ENCODE measurements at regions not wholly inside any gene's neighbourhood (a gene's known extent, or its start where the extent isn't known, plus 50 kb on each side); places are given as distances from the start of the nearest gene placed in this dataset.

DNA sequence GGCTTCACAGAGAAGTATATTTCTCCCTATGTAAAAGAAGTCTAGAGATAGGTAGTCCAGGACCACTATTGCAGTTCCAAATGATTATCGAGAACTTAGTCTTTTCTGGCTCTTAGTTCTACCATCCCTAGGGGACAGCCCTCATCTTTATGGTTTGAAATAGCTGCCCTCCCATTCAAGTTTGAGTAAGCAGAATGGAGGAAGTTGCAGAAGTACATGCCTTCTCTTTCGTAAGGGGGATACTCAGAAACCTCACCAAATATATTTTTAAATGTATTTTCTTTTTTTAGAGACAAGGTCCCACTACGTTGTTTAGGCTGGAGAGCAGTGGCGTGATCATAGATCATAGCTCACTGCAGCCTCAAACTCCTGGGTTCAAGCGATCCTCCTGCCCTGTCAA, 236.8 kb upstream of the RREB1 start:
- in situ Hi-C loops (cut with MboI): no loop called here
- H3K9ac ChIP-seq (ENCODE audit: insufficient read depth in 1 of 2, low read depth in 2 of 2, low read length in 2 of 2): no peak overlapping the region
- WGBS (ENCODE audit: insufficient coverage, low coverage, missing lambda C conversion rate): 71% methylated on average over 5 of the region's 5 CpGs
- DNase-seq (ENCODE audit: extremely low read depth in 1 of 4, low spot score in 3 of 4) (no peak), FAIRE-seq (no peak), ATAC-seq (no peak)
- ChIA-PET CTCF (ENCODE audit: low intra/inter-chr PET ratio) (no interaction called here), POLR2A (interaction anchor here (0.9 kb wide), 1 partner anchor 20 kb away, joined by 3 read pairs; no protein-coding TSS in a partner anchor)
- H3K4me2 ChIP-seq (ENCODE audit: insufficient read depth, low read length): no peak overlapping the region
- no peaks in the 10 kb centered on the region for H3K9me1 ChIP-seq (ENCODE audit: control insufficient read depth, insufficient read depth, low read length)
- no TSS peak for BruUV-seq (replicated peaks)
- intact Hi-C loops (cut with micrococcal nuclease): no loop called here
- H3K4me1 ChIP-seq (replicated peaks in 1 of 2; ENCODE audit: control insufficient read depth in 2 of 2, insufficient read depth in 2 of 2, low read length in 2 of 2): peaks cover 10 to 24% of the 10 kb centered on the region in 2 experiments; a peak in 4 of 5 replicates
- H3K27ac ChIP-seq (ENCODE audit: extremely low read depth, low read depth, low read length): no peak overlapping the region
- TF ChIP-seq ZNF174 (CRISPR knock-in tag; IDR thresholded peaks at IDR 0.05) (no peak), ZNF76 (CRISPR knock-in tag; IDR thresholded peaks at IDR 0.05; ENCODE audit: borderline replicate concordance) (no peak), ZNF146 (CRISPR knock-in tag; IDR thresholded peaks at IDR 0.05; ENCODE audit: unreplicated experiment) (no peak), SP2 (IDR thresholded peaks at IDR 0.05; ENCODE audit: extremely low read depth, low read depth, low read length, poor library complexity, severe bottlenecking) (no peak), MTA3 (IDR thresholded peaks at IDR 0.05; ENCODE audit: borderline replicate concordance) (no peak), ZBTB8A (IDR thresholded peaks at IDR 0.05; ENCODE audit: partially characterized antibody) (no peak), ATF1 (CRISPR knock-in tag; IDR thresholded peaks at IDR 0.05) (no peak), ATF1 (tag; IDR thresholded peaks at IDR 0.05) (no peak), ZNF41 (CRISPR knock-in tag; conservative IDR thresholded peaks at IDR 0.05) (no peak), RB1 (IDR thresholded peaks at IDR 0.05; ENCODE audit: low read depth) (no peak)
- TF ChIP-seq, protein P1, sequence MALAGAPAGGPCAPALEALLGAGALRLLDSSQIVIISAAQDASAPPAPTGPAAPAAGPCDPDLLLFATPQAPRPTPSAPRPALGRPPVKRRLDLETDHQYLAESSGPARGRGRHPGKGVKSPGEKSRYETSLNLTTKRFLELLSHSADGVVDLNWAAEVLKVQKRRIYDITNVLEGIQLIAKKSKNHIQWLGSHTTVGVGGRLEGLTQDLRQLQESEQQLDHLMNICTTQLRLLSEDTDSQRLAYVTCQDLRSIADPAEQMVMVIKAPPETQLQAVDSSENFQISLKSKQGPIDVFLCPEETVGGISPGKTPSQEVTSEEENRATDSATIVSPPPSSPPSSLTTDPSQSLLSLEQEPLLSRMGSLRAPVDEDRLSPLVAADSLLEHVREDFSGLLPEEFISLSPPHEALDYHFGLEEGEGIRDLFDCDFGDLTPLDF (CRISPR knock-in tag; IDR thresholded peaks at IDR 0.05): no peak
- TF ChIP-seq, protein P2, sequence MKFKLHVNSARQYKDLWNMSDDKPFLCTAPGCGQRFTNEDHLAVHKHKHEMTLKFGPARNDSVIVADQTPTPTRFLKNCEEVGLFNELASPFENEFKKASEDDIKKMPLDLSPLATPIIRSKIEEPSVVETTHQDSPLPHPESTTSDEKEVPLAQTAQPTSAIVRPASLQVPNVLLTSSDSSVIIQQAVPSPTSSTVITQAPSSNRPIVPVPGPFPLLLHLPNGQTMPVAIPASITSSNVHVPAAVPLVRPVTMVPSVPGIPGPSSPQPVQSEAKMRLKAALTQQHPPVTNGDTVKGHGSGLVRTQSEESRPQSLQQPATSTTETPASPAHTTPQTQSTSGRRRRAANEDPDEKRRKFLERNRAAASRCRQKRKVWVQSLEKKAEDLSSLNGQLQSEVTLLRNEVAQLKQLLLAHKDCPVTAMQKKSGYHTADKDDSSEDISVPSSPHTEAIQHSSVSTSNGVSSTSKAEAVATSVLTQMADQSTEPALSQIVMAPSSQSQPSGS (CRISPR knock-in tag; IDR thresholded peaks at IDR 0.05): no peak
- TF ChIP-seq, protein P3, sequence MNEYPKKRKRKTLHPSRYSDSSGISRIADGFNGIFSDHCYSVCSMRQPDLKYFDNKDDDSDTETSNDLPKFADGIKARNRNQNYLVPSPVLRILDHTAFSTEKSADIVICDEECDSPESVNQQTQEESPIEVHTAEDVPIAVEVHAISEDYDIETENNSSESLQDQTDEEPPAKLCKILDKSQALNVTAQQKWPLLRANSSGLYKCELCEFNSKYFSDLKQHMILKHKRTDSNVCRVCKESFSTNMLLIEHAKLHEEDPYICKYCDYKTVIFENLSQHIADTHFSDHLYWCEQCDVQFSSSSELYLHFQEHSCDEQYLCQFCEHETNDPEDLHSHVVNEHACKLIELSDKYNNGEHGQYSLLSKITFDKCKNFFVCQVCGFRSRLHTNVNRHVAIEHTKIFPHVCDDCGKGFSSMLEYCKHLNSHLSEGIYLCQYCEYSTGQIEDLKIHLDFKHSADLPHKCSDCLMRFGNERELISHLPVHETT (CRISPR knock-in tag; conservative IDR thresholded peaks at IDR 0.05 in 1 of 2, IDR thresholded peaks at IDR 0.05 in 1 of 2): no peak
- TF ChIP-seq, protein P4, sequence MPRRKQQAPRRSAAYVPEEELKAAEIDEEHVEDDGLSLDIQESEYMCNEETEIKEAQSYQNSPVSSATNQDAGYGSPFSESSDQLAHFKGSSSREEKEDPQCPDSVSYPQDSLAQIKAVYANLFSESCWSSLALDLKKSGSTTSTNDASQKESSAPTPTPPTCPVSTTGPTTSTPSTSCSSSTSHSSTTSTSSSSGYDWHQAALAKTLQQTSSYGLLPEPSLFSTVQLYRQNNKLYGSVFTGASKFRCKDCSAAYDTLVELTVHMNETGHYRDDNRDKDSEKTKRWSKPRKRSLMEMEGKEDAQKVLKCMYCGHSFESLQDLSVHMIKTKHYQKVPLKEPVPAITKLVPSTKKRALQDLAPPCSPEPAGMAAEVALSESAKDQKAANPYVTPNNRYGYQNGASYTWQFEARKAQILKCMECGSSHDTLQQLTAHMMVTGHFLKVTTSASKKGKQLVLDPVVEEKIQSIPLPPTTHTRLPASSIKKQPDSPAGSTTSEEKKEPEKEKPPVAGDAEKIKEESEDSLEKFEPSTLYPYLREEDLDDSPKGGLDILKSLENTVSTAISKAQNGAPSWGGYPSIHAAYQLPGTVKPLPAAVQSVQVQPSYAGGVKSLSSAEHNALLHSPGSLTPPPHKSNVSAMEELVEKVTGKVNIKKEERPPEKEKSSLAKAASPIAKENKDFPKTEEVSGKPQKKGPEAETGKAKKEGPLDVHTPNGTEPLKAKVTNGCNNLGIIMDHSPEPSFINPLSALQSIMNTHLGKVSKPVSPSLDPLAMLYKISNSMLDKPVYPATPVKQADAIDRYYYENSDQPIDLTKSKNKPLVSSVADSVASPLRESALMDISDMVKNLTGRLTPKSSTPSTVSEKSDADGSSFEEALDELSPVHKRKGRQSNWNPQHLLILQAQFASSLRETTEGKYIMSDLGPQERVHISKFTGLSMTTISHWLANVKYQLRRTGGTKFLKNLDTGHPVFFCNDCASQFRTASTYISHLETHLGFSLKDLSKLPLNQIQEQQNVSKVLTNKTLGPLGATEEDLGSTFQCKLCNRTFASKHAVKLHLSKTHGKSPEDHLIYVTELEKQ (CRISPR knock-in tag; IDR thresholded peaks at IDR 0.05): no peak
- no peak overlapping the region for H3K4me3 ChIP-seq
- peak overlapping the region; percentile 36; the same call in 1 of the 2 replicates for H2AFZ ChIP-seq (ENCODE audit: low read depth, low read length)
- no peaks in the 10 kb centered on the region for H4K20me1 ChIP-seq (replicated peaks; ENCODE audit: control insufficient read depth, insufficient read depth, low read length)
- H3K27me3 ChIP-seq (ENCODE audit: control insufficient read depth in 2 of 2, insufficient read depth in 2 of 2, low read length in 2 of 2): no peaks in the 10 kb centered on the region
- H3K36me3 ChIP-seq (ENCODE audit: control insufficient read depth, insufficient read depth, low read length): no peaks in the 10 kb centered on the region
- no peaks in the 10 kb centered on the region for H3K9me3 ChIP-seq (replicated peaks; ENCODE audit: control insufficient read depth, insufficient read depth, low read depth, low read length)
- H3K79me2 ChIP-seq (ENCODE audit: control insufficient read depth, insufficient read depth, low read length): no peaks in the 10 kb centered on the region

Measured in K562 (cell line).